Inferior parietal cortex (tissue), 1 donor: ENCODE measurements at regions not wholly inside any gene's neighbourhood (a gene's known extent, or its start where the extent isn't known, plus 50 kb on each side); places are given as distances from the start of the nearest gene placed in this dataset.
"Not testable (repeated sequence)": the region's sequence is repeated elsewhere in the genome, so short reads cannot be mapped to it uniquely, and the experiment has no call there.

ENCODE experiments used
- DNase-seq: peaks from one replicate; pipeline ENCODE4 v3.0.0-alpha.2; 2016; ENCODE audit errors: extremely low spot score

DNA sequence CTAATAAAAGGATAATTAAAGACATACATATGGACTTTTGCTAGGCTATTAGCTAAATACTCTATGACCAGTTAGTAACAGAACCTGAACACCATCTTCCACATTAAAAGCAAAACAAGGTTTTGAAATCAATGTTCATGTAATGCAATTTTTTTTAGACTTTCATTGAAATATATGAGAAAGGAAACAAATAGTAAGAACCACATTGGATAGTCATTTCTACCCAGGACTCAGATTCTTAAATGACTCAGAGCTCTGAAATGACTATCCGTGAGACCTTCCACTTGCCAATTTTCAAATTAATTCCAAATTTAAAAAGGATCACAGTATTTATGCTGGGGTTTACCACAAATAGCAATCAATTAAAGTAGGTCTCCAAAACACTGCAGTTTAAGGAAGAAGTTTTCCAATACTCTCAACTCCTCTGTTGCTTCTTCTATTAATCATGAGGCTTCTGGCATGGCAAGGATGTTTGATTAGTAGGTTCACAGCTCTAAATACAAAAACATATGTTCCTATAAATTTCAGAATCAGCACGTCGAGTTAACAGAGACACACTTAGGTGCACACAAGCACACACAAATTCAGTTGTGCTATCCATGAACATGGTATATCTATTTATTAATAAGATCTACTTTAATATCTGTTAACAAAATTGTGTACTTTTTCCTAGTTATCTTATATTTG, 841.0 kb downstream of the RNF144A start:
- DNase-seq = no peak

- no peak for DNase-seq
These were observed 842.7 kb downstream of the RNF144A start for GRCh38 chr2:7759898-7760297.

GRCh38 chr2:7763418-7763817, 846.2 kb downstream of the RNF144A start:
- DNase-seq = not testable (repeated sequence)

DNA sequence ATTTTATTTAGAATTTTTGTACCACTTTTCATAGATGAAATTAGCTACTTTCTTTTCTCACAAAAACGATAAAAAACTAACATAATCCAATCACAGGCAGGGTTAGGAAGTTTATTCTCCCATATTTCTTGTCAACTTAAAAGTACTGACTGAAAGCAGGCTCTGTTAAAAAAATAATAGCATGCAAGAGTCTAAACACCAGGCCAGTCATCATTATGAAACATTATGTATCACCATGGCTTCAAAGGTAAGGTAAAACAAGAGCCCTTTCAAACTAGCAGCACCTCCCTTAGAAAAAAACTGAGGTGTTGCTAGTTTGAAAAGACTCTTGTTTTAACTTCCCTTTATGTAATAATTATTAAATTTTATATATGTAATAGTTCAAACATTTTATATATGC, 848.0 kb downstream of the RNF144A start:
- no peak for DNase-seq

GRCh38 chr2:7766088-7766722, 849.0 kb downstream of the RNF144A start:
- DNase-seq = no peak

DNA sequence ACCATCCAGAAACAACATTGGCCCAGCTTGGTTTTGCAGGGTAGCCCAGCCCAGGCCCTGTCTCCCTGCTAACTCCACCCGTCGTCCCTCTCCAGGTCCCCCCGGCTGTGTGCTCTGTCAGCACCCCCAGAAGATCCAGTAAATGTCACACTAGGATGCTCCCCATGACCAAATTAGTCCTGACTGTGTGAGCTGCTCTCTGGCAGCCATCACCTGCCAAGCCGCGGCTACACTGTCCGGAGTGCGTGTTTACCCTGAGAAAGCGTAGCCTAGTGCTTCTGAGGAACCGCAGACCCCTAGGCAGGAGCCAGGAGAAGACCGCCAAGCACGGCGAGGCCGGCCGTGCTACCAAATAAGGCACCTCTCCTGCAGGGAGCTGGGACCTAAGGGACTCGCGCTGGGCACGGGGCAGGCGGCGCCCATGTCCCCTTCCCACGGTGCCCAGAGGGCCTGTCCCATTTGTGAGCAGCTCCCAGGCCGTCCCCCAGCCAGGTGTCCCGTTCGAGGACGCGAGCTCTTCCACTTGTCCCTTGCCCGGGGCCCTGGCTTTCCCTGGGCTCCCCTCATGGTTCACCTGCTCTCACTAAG, 849.9 kb downstream of the RNF144A start:
- no peak for DNase-seq

DNA sequence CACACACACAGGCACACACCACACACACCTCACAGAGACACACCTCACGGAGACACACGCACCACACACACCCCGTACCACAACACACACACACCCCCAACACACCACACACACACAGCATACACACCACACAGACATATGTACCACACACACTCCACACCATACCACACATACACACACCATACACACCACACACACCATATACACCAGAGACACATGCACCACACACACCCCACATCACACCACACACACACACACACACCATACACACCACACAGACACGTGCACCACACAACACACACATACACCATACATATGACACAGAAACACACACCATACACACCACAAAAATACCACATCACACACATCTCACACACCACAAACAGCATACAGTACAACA, 850.7 kb downstream of the RNF144A start:
- no peak for DNase-seq

DNA sequence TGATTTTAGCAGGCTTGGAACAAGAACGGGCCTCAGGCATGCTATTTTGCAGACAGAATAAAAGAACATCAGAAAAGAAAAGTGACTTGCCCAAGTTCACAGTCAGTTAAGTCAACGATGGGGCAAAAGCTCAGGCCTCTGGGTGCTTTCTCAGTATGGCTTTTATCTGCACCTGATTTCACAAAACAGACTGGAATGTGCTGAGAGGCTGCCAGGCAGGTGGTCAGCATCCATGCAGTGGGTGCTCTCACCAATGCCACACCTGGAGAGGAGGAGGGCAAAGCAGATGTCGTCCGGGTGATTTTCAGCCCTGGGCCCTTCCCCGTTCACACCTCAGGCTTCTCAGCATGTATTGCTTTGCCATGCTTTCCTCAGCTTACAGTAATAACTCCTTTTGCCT, 854.6 kb downstream of the RNF144A start:
- no peak for DNase-seq

DNA sequence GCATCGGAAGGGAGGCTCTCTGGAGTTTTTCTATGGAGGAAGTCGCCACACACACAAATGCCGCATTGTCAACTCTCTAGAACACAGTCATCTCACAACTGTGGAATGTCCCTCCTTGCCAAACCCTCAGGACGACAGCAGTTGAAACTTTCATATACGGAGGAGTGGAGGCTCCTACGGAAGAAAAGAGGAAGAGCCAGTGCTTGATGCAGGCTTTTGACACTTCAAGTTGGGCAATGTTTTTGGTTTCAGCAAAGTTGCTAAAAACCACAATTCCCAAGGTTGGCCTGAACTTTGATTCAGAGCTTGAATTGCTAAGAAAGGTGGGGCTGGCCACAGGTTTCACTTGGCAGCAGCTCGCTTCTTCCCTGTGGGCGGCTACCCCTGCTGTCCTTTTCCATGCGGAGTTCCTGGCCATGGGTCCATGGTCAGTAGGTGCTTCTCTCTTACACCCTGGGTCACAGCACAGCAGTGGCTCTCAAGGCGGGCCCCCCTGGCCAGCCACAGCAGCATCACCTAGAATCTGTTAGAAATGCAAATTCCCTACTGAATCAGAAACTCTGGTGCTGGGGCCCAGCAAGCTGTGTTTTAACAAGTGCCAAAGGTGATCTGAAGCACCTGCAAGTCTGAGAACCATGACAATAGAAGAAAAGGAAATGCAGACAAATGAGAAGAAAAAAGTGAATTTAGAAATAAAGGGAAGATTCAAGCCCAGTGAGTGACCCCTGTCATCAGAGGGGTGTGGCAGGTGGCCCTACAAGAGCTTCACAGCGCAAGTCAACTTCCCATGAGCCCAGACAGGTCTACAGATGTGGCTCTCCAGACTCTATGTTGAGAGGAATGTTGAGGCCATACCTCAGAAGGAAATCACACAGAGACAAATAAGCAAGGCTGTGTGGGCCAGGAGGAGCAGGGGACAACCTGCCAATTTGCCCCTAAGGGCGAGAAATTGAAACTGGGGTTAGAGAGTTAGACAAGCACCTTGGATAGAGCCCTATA, 856.4 kb downstream of the RNF144A start:
- no peak for DNase-seq

DNA sequence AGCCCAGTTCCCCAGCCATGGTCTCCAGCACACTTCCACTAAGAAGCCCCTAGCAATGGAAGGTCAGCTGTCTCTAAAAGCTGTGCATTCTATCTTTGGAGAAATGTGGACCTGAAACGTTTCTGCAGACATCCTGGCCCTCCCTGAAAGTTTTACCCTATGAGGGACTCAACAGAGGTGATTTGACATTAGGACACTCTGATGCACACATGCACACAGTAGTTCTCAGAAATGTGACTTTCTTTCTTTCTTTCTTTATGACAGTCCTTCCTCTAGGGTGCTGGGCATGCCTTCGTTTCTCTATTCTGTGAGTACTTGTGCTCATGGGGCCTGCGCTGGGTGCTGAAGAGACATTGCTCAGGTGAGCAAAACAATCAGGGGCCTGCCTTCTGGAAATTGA, 857.3 kb downstream of the RNF144A start:
- no peak for DNase-seq

GRCh38 chr2:7777668-7778067, 860.5 kb downstream of the RNF144A start:
- DNase-seq = no peak

DNA sequence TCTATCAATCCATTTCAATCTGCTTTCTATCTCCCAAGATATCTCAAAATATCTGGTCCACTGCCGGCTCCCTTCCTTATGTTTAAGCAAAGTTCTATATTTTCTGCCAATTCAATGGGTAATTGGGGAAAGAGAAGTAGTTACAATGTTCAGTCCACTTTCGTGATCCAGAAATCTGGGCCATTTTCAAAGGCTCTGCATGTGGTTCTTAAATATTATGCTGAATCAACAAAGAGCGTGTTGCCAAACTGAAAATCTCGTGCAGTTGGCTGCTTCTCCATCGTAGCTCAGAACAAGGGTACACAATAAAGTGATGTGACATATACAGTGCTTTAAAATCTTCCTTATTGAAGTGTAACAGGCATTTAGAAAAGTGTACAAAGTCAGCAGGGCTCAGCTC, 863.1 kb downstream of the RNF144A start:
- DNase-seq = no peak

DNA sequence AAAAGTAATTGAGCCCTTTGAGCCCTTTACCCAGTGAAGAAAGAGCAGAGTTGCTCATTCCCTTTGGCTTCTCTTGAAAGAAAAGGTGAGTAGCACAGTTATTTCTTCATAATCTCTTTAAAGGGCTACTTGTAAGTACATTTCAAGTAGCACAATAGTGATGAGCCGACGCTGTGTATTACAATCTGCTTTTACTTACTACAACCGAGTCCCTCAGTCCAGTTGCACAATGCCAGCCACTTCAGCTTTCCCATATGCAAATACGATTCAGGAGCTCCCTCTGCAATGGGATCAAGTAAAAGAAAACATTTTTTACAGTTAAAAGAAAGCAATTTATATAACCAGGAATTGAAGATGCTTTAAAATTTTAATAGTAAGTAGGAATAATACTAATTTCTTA, 868.5 kb downstream of the RNF144A start:
- DNase-seq = no peak

DNA sequence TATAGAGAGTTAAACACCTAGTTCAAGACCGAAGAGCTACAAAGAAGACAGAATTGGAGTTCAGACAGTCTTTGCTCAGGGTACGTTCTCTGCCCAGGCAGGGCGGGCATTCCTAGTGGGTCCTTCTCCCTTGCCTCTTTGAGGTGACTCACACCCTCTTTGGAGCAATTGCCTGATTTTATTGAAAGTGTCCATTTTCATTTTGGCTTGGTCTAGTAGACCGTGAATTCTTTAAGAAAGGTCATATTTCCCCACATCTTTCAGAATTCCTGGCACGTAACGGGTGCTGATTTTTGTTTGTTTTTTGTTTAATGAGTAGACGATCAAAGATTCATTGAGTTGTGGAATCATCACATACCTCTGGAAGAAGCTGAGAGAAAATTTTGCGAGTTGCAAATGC, 871.5 kb downstream of the RNF144A start:
- no peak for DNase-seq

DNA sequence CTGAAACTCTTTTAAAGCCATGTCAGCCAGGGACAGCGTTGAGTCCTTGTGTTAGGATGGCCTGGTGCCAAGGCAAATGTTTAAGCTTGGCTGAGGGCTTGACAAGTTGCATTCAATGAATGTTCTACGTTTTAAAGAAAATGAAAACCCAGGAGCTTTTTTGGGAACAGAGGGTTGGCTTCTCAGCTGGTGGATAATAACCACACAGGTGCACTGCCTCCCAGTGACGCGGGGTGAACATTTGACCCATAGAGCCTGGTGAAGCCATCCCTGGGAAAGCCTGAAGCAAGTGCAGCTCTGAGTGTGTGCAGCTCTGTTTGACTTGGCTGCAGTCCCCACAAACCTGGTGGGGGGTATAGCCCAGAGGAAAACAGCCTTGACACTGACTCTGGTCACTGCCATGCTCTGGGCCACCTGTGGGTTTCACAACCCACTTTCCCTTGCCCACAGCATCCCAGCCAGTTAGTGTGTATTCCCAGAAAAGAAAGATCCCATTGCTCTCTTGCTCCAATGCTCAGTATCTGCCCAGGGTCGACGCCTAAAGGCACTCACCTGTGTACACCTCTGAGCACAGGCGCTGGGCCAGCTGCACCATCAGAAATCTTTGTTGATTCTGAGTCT, 874.9 kb downstream of the RNF144A start:
- no peak for DNase-seq

DNA sequence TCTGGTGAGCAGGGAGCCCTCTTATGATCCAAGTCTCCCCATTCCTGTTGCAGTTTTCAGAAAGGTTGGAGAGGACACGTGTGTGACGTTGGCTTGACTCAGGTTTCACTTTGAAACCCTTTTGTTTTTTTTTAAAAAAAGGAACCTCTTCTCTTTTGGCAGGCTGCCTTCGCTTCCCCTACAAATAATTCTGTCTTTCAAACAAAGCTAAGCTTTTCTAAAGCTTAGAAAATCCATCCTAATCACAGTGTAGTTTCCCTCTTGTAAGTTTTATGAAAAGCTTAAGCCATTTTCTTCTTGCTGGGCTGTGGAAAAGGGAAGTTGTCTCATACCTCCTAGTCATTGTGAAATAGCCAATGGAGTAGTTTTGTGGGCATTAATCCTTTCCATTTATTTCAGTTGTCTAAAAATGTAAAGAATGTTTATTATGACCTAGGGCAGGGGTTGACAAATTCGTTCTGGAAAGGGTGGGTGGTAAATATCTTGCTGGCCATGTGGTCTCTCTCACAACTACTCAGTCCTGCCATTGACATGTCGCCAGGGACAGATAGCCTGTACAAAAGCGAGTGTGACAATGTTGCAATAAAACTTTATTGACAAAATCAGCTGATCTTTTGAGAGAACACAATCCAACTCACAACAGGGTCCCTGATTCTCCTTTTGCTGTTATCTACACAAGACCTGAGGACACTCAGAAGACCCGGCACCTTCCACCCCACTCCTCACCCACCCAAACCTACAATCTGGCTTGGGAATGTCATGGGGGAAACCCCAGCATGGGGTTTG, 878.8 kb downstream of the RNF144A start:
- no peak for DNase-seq

- DNase-seq = no peak
These were observed 881.8 kb upstream of the ID2 start for GRCh38 chr2:7800031-7800430.

DNA sequence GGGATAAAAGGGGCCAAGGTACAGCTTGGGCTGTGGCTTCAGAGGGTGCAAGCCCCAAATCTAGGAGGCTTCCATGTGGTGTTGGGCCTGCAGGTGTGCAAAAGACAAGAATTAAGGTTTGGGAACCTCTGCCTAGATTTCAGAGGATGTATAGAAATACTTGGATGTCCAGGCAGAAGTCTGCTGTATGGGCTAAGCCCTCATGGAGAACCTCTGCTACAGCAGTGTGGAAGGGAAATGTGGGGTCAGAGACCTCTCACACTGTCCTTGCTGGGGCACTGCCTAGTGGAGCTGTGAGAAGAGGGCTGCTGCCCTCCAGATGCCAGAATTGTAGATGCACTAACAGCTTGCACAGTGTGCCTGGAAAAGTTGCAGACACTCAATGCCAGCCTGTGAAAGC, 880.6 kb upstream of the ID2 start:
- no peak for DNase-seq

- no peak for DNase-seq
These were observed 878.3 kb upstream of the ID2 start for GRCh38 chr2:7803515-7803914.

DNA sequence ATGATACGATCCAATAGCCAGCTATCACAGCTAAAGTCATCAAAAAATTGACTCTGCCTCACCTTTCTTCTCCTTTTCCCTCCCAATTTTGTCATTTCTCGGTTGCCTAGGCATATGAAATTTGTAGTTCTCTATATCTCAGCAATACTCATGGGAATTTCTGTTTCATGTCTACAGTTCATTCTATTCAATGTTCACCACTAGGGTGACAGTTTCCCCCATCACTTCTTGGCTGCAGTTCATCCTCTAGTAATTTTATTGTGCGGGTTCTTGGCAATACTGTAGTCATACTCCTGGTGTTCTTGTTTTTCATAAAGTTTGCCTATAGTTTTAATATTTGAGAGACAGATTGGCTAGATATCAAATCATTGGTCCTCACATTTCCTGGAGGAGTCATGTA, 872.2 kb upstream of the ID2 start:
- DNase-seq = no peak

DNA sequence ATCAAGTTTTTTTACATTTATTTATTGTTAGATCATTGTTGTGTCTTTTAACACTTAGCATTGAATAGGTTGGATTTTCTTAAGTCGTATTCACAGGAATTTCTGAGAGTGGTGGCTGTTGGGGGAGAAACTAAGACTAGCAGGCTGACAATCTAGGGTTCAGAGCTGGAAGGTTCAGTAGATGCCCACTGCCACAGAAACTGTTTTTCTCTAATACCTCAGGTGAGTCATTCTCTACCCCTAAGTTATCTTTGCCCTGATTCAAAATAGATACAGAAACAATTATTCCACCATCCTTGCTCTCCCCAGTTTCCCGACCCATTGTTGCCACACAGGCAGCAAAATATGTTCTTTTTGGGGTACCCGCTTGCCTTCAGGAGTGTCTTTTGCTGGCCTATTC, 870.8 kb upstream of the ID2 start:
- no peak for DNase-seq
